ENCODE measurements at regions not wholly inside any gene's neighbourhood (a gene's known extent, or its start where the extent isn't known, plus 50 kb on each side); places are given as distances from the start of the nearest gene placed in this dataset.

- TF ChIP-seq, protein P1, sequence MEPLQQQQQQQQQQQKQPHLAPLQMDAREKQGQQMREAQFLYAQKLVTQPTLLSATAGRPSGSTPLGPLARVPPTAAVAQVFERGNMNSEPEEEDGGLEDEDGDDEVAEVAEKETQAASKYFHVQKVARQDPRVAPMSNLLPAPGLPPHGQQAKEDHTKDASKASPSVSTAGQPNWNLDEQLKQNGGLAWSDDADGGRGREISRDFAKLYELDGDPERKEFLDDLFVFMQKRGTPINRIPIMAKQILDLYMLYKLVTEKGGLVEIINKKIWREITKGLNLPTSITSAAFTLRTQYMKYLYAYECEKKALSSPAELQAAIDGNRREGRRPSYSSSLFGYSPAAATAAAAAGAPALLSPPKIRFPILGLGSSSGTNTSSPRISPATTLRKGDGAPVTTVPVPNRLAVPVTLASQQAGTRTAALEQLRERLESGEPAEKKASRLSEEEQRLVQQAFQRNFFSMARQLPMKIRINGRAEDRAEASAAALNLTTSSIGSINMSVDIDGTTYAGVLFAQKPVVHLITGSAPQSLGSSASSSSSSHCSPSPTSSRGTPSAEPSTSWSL (CRISPR knock-in tag; IDR thresholded peaks at IDR 0.05; ENCODE audit: borderline replicate concordance): no peak
- TF ChIP-seq ATF7 (IDR thresholded peaks at IDR 0.05): peak; percentile 56
- TF ChIP-seq MTA2 (IDR thresholded peaks at IDR 0.05; ENCODE audit: low read depth): no peak
- no peak for TF ChIP-seq RREB1 (CRISPR knock-in tag; IDR thresholded peaks at IDR 0.05)
- no peak for TF ChIP-seq ZNF280B (CRISPR knock-in tag; IDR thresholded peaks at IDR 0.05)
- TF ChIP-seq BHLHE40 (IDR thresholded peaks at IDR 0.05; ENCODE audit: low read length): no peak
- no peak for TF ChIP-seq CSDE1 (IDR thresholded peaks at IDR 0.05)
- no peak for TF ChIP-seq ESRRB (CRISPR knock-in tag; IDR thresholded peaks at IDR 0.05; ENCODE audit: borderline replicate concordance)
- peak; percentile 89 for TF ChIP-seq DPF2 (IDR thresholded peaks at IDR 0.05)
- TF ChIP-seq TOE1 (IDR thresholded peaks at IDR 0.05; ENCODE audit: borderline replicate concordance): no peak
- TF ChIP-seq TOE1 (CRISPR knock-in tag; IDR thresholded peaks at IDR 0.05; ENCODE audit: borderline replicate concordance, low read depth): no peak
- no peak for TF ChIP-seq THRAP3 (IDR thresholded peaks at IDR 0.05; ENCODE audit: borderline replicate concordance)
These were observed 368.7 kb upstream of the ID2 start (continued) for GRCh38 chr2:8312861-8313830.

All from K562 (cell line).